HL-60 (cell line): ENCODE measurements at regions not wholly inside any gene's neighbourhood (a gene's known extent, or its start where the extent isn't known, plus 50 kb on each side); places are given as distances from the start of the nearest gene placed in this dataset.

Source experiments
- DNase-seq, 2 experiments: peaks; one replicate each; pipeline ENCODE4 v3.0.0-alpha.2; 2010 to 2020; ENCODE audit warnings: low read depth in 1 of 2, low spot score in 1 of 2
- H3K27ac ChIP-seq: fragments of 250-450 bp; sonication (Bioruptor Pico); replicated peaks from 2 replicates; pipeline ENCODE4 v1.5.1; 2020; ENCODE audit warnings: mild to moderate bottlenecking, moderate library complexity
- H3K27me3 ChIP-seq: fragments of 250-450 bp; sonication (Bioruptor Pico); 2 replicates; pipeline ENCODE4 v1.5.1; 2021; ENCODE audit warnings: mild to moderate bottlenecking, moderate library complexity; ENCODE audit not compliant: insufficient read depth, poor library complexity, severe bottlenecking
- H3K4me3 ChIP-seq: replicated peaks from 2 replicates; pipeline ENCODE4 v1.5.1; 2011; ENCODE audit warnings: mild to moderate bottlenecking, control low read depth, low read length; ENCODE audit not compliant: insufficient read depth
- CTCF ChIP-seq: IDR thresholded peaks from one replicate; pipeline ENCODE4 v1.5.1; 2011; ENCODE audit warnings: low read length, control low read depth, inconsistent platforms; ENCODE audit not compliant: insufficient read depth
- GABPA ChIP-seq: IDR thresholded peaks from 2 replicates; pipeline ENCODE4 v1.6.1; 2012; ENCODE audit warnings: low read depth
- POLR2AphosphoS5 ChIP-seq: IDR thresholded peaks from 2 replicates; pipeline ENCODE4 v1.6.1; 2012; ENCODE audit warnings: low read depth
- REST ChIP-seq: IDR thresholded peaks from 2 replicates; pipeline ENCODE4 v1.6.1; 2012; ENCODE audit warnings: low read depth; ENCODE audit not compliant: insufficient replicate concordance
- SPI1 ChIP-seq: IDR thresholded peaks from 2 replicates; pipeline ENCODE4 v1.6.1; 2012; ENCODE audit warnings: low read depth, mild to moderate bottlenecking, borderline replicate concordance

GRCh38 chr12:115260762-115261675 is 577.0 kb upstream of the TBX3 start:
- no peak overlapping the region for H3K4me3 ChIP-seq
- no peak for DNase-seq
- no peaks in the 10 kb centered on the region for H3K27me3 ChIP-seq
- H3K27ac ChIP-seq = no peak overlapping the region
- TF ChIP-seq SPI1 = no peak
- TF ChIP-seq REST = no peak
- TF ChIP-seq POLR2AphosphoS5 = no peak
- no peak for TF ChIP-seq CTCF
- no peak for TF ChIP-seq GABPA

- no peak for DNase-seq
- no peak for TF ChIP-seq POLR2AphosphoS5
- TF ChIP-seq CTCF = no peak
- no peak overlapping the region for H3K27ac ChIP-seq
- no peak overlapping the region for H3K4me3 ChIP-seq
- no peaks in the 10 kb centered on the region for H3K27me3 ChIP-seq
These were observed 576.2 kb upstream of the TBX3 start for GRCh38 chr12:115259968-115260747.

GRCh38 chr12:115257791-115258190 is 573.8 kb upstream of the TBX3 start:
- H3K27me3 ChIP-seq = no peaks in the 10 kb centered on the region
- TF ChIP-seq POLR2AphosphoS5 (no peak), CTCF (no peak), SPI1 (no peak), GABPA (no peak), REST (no peak)
- H3K27ac ChIP-seq = no peak overlapping the region
- no peak for DNase-seq
- no peak overlapping the region for H3K4me3 ChIP-seq
